ENCODE measurements at regions not wholly inside any gene's neighbourhood (a gene's known extent, or its start where the extent isn't known, plus 50 kb on each side); places are given as distances from the start of the nearest gene placed in this dataset.
A peak's percentile ranks its signal among the peaks of the same experiment; 100 is the strongest.
"Not testable (repeated sequence)": the region's sequence is repeated elsewhere in the genome, so short reads cannot be mapped to it uniquely, and the experiment has no call there.

DNA sequence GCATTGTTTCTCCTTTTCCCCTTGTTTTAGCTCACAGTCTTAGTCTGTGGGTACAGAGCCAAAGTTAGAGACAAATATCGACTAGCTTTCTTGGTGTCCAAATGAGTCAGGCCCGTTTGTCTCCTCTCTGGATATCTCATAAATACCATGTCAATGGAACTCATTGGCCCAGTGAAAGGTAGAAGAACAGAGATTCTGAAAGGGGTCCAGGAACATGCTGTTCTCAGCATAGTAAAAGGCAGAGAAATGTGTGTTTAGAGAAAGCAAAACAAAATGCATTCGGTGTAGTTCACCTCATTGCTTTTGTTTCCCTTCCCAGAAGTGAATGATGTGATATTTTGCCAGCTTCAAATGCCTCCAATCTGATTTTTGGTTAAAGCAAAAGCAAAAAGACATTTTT lies 238.6 kb upstream of the SLC8A1 start:
- no peak for DNase-seq (ENCODE audit: low read depth)

DNA sequence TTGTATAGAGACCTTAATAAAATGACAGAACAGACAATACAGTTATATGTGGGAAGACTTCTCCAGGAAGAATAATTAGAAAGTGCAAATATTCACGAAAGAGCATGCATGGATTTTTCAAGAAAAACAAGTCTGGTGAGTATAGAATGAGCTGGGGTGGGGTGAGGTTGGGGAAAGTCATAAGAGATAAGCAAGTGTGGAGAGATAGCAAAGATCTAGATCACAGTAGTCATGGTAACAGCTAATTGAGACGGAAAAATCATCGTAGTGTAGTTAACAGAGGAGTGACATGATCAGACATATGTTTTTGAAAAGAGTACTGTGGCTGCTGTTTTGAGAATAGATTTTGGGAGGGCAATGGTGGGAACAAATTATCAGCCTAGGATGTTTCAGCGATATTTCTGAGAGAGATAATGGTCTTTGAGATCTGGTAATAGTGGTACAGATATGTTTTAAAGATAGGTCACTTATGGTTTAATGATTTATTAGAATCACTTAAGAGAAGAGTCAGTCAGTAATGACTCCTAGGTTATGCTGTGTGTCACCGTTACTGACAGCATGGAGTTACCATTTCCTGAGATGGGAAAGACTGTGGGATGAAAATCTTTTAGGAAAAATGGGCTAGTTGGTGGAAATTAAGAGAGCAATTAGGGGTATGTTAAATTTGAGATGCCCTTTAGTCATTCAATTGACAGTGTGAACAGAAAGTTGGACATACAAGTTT lies 248.5 kb upstream of the SLC8A1 start:
- no peak for DNase-seq (ENCODE audit: low read depth)

DNA sequence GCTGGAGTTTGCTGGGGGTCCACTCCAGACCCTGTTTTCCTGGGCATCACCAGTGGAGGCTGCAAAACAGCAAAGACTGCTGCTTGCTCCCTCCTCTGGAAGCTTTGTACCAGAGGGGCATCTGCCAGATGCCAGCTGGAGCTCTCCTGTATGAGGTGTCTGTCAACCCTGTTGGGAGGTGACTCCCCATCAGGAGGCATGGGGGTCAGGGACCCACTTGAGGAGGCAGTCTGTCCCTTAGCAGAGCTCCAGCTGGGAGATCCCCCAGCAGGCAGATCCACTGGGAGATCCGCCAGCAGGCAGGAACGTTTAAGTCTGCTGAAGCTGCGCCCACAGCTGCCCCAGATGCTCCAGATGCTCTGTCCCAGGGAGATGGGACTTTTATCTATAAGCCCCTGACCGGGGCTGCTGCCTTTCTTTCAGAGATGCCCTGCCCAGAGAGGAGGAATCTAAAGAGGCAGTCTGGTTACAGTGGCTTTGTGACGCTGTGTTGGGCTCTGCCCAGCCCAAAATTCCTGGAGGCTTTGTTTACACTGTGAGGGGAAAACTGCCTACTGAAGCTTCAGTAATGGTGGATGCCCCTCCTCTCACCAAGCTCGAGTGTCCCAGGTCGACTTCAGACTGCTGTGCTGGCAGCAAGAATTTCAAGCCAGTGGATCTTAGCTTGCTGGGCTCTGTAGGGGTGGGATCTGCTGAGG lies 260.5 kb upstream of the SLC8A1 start:
- DNase-seq (ENCODE audit: low read depth), result not testable (repeated sequence)

DNA sequence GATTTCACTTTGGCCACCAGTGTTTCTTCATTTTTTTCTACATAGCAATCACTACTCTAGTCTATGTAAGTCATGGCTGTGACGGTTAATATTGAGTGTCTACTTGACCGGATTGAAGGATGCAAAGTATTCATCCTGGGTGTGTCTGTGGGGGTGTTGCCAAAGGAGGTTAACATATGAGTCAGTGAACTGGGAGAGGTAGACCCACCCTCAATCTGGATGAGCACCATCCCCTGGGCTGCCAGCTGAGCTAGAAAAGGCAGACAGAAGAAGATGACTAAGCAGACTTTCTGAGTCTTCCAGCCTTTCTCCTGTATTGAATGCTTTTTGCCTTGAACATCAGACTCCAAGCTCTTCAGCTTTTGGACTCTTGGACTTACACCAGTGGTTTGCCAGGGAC lies 265.0 kb upstream of the SLC8A1 start:
- DNase-seq (ENCODE audit: low read depth), result peak; percentile 75

DNA sequence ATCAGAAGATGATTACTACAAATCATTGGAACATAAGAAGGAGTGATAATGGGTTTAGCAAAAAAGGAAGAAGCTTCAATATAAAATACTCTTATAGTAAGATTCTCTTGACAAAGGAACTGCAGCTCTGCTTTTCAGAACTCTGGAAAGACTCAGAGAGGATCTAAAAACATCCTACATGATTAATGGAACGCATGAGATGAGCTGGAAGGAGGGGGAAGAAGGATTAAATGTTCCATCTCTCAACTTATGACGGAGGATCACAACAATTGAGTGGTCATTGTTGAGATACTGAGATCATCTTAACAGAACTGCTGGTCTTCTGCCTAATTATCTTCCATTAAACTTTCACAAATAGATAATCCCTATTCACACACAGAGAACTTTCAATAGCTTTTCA lies 267.5 kb upstream of the SLC8A1 start:
- DNase-seq (ENCODE audit: low read depth), result peak; percentile 86

DNA sequence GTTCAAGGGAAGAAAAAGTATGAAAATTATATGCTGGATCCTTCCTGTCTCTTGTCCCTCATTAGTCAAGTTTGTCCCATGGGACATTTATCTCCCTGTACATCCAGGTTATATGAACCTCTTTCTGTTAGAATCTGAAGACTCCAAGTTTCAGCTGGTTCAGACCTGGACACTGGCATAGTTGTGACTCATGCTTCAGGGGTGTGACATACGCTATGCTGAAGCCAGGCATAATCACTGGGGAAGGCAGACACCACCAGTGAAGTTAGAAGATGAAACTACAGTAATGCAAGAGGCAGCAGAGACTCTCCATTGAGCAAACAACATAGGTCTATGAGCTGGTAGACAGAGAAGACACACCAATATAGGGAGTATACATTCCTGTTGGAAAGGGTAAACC lies 269.7 kb upstream of the SLC8A1 start:
- DNase-seq (ENCODE audit: low read depth), result peak; percentile 43

DNA sequence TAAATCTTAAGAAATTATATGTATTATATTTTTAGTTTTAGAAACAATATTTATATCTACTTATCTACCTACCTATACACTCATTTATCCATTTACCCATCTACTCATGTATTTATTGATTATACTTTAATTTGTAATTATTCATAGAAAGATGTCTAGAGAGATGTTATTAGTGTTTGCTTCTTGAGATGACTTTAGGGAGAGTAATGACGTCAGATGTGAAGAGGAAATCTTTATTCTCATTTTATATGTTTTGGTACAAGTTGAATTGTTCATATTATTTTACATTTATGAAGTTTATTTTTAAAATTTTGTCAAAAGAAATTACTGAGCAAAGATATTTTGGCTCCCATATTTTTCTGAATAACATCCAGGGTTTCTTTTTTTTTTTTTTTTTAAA lies 271.3 kb upstream of the SLC8A1 start:
- DNase-seq (ENCODE audit: low read depth), result no peak

DNA sequence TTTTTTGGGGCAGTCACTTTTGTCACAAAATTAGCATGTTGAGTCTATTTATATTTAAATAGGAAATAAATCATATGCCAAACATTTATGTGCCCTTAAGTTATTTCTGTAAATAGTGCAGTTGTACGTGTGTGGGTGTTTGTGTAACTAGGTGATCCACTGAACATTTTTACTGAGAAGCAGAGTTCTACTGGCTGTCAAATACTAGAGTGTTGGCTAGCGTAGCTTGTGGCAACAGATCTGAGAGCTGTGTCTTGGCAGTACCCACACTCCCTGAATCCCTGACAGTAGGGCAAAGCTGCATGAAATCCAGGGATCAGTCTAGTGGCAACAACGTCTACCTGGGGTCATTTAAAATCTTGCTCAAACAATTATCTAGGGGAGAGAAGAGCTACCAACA lies 273.1 kb upstream of the SLC8A1 start:
- DNase-seq (ENCODE audit: low read depth), result no peak

DNA sequence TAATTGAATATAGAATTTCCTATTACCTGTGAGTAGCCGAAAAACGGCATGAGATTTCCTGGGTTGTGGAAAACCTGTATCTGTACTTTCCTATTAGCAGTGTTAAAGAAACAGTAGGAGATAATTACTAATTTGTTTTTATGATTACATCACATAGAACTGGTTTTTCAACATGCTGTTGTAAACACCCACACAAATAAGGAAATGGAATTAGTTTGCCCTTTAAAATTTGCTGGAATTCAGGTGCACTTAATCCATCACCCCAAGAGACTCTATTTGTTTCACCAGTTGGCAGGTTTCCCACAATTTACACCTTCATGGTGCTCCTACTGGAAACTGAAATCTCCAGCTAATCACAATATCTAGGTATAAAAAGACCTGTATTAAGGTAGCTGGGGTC lies 274.1 kb upstream of the SLC8A1 start:
- DNase-seq (ENCODE audit: low read depth), result no peak

DNA sequence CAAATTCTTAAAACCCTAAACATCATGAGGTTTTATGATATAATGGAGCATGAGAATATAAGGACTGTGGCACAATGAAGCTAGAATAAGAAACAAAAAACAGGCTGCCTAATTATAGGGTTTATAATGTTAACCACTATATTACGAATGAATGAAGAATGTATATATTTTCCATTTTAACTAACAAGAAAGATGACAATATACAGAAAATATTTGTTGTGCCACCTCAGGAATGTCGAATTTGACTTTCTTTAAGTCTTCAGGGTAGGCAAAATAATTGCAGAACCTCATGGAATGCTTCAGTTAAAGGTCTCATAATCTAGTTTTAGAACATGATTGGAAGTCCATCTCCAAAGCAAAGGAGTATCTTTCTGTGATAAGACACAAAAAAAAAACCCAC lies 282.9 kb upstream of the SLC8A1 start:
- peak; percentile 70 for DNase-seq (ENCODE audit: low read depth)

DNA sequence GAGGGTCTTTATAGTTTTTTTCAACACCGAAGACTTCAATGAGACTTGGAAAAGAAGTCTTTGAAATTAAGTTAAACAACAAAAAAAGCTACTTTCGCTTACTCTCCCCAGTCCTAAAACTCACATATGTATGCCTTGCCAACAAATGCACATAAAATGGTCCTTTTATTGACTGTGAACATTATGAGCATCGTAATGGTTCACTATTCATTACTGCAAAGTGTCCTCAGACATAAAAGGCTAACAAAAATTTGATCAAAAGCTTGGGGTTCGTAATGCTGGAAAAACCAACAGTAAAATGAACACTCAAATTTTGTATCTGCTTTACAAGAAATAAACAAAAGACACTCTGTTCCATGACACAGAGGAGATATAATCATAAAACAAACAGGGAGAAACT lies 285.3 kb upstream of the SLC8A1 start:
- DNase-seq (ENCODE audit: low read depth), result no peak

DNA sequence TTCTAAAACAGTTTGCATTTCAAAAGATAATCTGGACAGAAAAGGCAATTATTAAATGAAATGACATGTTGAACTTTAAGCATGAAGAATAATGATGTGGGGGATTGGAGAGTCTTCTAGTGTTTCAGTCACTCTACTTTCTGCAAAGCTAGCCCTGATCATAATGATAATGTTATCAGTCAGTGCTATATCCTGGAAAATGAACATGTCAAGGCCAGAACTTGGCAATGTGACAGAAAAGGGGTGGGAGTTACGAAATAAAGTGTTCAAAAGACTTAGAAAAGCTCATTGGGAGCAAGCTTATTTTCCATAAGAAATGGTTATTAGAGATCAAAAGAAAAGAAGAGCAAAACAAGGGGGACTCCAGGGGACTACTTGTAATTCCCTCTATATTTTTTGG lies 288.5 kb upstream of the SLC8A1 start:
- peak; percentile 76 for DNase-seq (ENCODE audit: low read depth)

DNA sequence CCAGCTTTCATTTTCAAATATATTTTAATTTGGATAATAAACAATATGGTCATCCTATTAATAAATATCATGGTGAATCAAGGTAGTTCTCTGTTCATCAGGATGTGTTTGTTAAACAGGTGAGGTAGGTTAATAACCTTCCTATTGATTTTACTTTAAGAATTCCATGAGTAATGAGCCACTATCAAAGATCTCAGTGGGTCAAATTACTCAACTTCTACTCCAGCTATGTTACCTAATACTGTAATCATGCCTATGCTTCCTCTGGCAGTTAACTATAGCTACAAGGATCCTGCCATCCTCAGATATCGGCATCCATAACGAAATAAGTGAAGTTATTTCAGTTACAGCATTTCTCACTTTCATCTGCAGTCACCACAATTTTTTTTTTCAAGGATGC lies 289.6 kb upstream of the SLC8A1 start:
- DNase-seq (ENCODE audit: low read depth), result peak; percentile 18

DNA sequence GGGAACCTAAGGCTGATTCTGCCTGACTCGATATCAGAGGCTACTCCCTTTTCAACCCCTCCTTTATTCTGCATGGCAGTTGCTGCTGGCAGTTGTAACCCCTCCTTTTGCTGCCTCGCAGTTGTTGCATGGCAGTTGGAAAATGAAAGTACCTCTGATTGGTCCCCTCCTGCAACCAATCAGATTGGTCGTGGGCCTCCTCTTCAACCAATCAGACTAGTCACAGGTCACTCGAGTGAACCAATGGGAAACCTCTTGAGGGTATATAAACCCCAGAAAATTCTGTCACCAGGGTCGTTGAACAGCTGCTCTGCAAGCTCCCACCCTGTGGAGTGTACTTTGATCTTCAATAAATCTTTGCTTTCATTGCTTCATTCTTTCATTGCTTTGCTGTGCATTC lies 294.3 kb upstream of the SLC8A1 start:
- DNase-seq (ENCODE audit: low read depth), result no peak

DNA sequence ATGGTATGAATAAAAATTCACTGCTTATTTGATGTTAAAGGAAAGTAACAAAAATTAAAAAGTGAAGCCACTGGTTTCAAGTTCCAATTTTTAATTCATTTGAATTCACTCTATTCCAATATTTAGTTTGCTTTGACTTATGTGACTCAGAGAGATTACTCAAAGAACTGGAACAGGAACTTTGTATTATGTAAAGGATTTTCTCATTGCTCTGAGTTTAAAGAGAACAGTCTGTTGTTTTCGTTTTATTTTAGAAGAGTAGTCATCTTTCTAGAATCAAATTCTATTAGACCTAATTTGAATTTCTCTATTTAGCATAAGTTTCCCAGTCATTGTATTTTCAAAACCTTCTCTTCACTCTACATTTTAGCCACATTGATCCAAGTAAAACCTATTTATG lies 300.1 kb upstream of the SLC8A1 start:
- peak; percentile 5 for DNase-seq (ENCODE audit: low read depth)

DNA sequence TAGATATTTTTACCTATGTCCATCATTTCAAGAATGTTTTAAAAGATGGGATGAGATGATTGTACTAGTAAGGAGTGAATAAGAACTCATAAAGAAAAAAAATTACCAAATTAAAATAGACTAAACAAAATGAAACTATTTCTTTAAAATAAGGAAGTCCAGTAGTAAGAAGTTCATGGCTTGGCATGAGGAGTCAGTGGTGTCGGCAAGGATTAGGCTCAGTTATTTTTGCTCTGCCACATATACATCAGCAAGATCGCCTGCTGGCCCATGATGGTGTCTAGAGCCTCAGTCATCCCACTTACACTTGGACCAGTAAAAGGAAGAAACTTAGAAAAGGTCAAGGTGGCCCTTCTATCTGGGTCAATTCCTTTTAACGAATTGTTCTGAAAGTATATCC lies 300.9 kb upstream of the SLC8A1 start:
- no peak for DNase-seq (ENCODE audit: low read depth)

DNA sequence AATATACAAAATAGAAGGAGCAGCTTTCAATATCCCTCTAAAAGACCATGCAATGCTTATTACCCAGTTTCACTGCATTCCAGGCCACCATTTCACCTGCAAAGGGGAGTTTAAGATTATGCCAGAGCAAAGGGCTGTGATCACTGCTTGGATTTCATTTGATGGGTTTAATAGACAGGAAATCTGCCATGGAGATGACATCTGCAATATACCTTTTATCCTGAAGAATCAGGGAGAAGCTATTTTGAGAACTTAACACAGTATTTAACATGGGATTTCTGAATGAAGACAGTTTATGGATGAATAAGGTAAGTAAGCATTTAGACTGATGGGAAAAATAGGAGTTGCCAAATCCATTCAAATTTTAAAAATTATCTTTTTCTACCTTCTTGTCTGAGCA lies 303.0 kb upstream of the SLC8A1 start:
- DNase-seq (ENCODE audit: low read depth), result no peak

DNA sequence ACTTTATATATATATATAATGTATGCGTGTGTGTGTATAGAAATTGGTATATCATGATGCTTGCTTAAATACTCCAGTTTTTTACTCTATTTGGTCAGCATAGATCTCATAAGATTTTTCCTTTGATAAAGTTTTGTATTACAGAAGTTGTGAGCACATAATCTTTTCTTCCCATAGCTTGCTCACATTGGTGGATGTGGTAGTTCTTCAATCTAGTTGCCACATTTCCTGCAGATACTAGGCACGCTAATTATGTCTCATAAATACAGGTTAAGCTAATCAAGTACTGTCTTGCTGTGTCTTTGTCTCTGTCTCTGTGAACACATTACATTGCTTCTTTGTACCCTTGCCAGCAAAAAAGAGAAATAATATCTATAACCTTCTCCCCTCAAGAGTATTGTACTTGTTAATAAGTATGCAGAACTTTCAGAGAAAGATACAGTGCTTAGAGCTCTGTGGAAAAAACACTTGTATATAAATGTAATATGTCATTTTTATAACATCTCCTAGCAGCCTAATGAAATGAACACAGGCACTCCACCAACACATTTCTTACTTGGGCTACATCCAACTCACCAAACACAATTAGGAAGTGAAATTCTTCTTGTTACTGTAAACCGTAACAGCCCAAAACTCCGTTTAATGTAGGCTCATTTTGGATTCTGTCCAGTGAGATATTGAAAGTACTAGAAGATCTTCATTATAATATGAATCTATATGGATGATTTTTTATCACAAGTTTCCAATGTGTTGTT lies 306.7 kb upstream of the SLC8A1 start:
- no peak for DNase-seq (ENCODE audit: low read depth)

DNA sequence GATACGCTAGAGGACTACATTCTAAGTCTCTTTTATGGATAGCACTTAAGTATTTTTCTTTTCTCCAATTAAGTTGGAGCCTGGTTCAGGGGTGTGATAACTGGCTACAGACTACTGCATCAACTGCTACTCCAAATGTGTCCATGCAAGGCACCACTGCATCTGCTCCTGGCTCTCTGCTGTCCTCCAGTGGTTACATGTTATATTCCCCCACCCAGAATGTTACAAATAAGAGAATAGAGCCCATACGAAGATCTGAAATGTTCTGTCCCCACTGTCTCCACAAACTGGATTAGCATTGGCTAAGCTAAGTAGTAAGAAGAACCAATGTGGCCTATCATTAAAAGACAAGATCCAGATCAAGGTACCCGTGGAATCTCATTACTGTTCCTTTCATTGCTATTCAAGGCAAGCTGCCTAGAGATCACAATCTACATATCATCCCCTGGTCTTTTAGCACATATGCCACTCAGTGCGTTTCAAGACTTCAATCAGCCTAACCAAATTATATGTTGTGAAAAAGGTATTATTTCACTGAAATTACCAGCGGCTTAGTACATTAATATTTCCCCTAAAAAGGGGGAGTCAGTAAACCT lies 308.3 kb upstream of the SLC8A1 start:
- DNase-seq (ENCODE audit: low read depth), result peak; percentile 45

DNA sequence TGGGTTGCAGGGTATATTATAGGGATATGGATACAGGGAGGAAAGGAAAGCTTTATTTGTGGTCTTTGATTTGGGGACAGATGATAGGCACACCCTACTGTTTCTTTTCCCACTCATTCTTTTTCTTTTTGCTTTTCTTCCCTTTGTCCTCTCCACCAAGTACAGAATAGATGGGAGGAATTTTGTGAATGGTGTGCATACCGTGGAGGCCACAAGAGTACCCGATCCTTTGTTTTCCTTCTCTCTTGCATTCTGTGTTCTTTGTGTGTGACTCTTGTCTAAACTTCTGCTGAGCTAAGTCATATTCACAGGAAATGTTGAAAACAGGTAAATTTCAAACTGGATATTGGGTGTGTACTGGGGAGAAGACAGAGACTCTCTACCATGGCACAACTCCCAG lies 321.4 kb upstream of the SLC8A1 start:
- DNase-seq (ENCODE audit: low read depth), result no peak

DNA sequence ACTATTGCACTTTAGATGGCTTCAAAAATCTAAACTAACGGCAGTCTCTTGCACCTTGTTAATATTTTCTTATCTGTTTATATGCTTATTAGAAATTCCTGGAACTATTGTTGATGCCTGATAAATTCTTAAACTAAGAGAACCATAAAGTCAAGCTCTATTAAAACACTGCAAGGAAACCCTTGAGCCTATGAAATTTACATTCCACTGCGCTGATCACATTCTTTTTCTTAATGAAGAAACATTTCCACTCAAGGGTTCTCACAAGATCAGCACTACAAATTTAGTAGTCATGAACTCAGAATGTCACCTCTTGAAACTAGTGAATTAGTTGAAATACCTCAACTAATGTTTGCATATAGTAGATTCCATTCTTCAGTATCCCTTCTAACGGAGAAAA lies 331.8 kb upstream of the SLC8A1 start:
- DNase-seq (ENCODE audit: low read depth), result no peak

DNA sequence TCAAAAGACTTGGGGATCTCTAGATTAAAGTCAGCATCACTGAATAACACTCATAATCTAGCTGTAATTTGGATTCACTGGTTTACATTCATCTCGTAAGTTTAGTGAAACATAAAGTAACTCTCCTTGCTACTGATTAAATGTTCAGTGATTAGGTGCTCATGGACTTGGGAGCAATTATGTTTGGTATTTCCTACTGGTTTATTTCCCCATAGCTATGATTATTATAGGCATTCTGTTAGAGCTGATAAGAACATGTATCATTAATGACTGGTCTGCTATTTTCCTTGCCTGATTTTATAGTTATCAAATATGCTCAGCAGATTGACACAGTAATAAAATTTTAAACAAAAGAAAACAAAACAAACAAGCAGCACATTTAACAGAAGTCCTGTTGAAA lies 334.7 kb upstream of the SLC8A1 start:
- DNase-seq (ENCODE audit: low read depth), result no peak

DNA sequence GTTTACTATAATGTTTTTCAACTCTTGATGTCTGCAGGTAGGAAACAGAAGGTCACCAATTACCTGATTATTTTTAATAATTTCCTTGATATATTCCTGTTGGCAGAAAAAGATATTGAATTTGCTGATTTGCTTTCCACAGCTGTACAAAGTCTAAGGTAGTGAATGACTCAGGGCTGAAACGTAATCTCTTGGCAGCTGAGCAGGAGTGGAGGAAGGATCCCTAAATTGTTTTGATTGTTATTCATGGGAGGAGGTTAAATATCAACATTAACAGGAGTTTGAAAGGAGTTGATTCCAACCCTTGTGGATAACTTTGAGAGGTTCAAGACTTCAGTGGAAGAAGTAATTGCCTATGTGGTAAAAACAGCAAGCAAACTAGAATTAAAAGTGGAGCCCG lies 345.2 kb upstream of the SLC8A1 start:
- no peak for DNase-seq (ENCODE audit: low read depth)

All from amniotic epithelial cell (primary cell).